ENCODE measurements at regions not wholly inside any gene's neighbourhood (a gene's known extent, or its start where the extent isn't known, plus 50 kb on each side); places are given as distances from the start of the nearest gene placed in this dataset.

GRCh38 chr9:73680831-73681230 lies 529.2 kb downstream of the ANXA1 start:
- no peak for TF ChIP-seq POLR2A (IDR thresholded peaks at IDR 0.05; ENCODE audit: low read depth, low read length)
- TF ChIP-seq MAX (IDR thresholded peaks at IDR 0.05; ENCODE audit: insufficient read depth, insufficient read length), result no peak

Measured in endothelial cell of umbilical vein (primary cell).